Retinal pigment epithelial cell (primary cell): ENCODE measurements at regions not wholly inside any gene's neighbourhood (a gene's known extent, or its start where the extent isn't known, plus 50 kb on each side); places are given as distances from the start of the nearest gene placed in this dataset.

Experiments used
- DNase-seq: peaks from one replicate; pipeline ENCODE4 v3.0.0-alpha.2; 2010; ENCODE audit warnings: low read depth
- H3K4me3 ChIP-seq: 2 replicates; pipeline ENCODE4 v1.5.1; 2011; ENCODE audit warnings: mild to moderate bottlenecking, low read length, control low read depth, moderate library complexity
- TF ChIP-seq, protein P1 (sequence below): conservative IDR thresholded peaks from 2 replicates; pipeline ENCODE4 v1.5.1; 2011; ENCODE audit warnings: low read depth, low read length, control low read depth, inconsistent platforms

DNA sequence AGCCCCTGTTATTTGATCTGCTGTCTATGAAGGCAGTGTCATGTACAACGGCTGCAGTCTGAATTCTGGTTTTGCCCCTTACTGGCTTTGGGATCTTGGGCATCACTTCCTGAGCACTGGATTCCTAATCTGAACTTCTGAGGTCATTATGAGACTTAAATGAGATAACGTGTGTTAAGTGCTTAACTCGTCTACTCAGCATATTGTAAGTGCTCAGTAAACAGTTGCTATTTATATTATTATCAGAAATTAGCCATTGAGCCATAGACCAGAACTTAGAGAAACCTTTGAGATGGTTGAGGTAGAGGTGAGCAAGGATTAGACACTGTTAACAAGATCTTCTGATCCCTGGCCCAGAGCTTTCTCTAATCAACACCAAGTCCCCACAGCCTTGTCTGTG is 284.1 kb upstream of the ONECUT1 start:
- TF ChIP-seq, protein P1, sequence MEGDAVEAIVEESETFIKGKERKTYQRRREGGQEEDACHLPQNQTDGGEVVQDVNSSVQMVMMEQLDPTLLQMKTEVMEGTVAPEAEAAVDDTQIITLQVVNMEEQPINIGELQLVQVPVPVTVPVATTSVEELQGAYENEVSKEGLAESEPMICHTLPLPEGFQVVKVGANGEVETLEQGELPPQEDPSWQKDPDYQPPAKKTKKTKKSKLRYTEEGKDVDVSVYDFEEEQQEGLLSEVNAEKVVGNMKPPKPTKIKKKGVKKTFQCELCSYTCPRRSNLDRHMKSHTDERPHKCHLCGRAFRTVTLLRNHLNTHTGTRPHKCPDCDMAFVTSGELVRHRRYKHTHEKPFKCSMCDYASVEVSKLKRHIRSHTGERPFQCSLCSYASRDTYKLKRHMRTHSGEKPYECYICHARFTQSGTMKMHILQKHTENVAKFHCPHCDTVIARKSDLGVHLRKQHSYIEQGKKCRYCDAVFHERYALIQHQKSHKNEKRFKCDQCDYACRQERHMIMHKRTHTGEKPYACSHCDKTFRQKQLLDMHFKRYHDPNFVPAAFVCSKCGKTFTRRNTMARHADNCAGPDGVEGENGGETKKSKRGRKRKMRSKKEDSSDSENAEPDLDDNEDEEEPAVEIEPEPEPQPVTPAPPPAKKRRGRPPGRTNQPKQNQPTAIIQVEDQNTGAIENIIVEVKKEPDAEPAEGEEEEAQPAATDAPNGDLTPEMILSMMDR: no peak
- no peak for DNase-seq

DNA sequence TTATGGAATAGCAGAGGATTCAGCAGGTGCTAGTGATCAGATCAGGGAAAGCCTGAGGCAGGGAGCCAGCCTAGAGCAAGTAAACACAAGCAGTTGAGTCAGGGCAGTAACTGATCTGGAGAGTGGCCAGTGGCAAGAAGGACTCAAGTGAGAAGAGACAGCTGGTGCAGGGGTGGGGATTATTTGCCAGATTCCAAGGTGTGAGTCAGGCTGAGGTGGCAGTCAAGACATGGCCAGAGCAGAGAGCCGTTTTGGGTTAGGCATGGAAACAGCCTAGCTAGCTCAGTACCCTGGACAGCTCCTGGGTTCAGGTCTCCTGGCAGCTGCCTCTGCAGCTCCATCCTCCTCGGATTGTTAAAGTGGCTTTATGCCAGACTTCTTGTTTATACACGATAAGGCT is 281.9 kb upstream of the ONECUT1 start:
- TF ChIP-seq, protein P1: no peak
- peak; percentile 3 for DNase-seq
- no peak overlapping the region for H3K4me3 ChIP-seq

More for the DNA sequence above, 284.1 kb upstream of the ONECUT1 start:
- H3K4me3 ChIP-seq: no peak overlapping the region

DNA sequence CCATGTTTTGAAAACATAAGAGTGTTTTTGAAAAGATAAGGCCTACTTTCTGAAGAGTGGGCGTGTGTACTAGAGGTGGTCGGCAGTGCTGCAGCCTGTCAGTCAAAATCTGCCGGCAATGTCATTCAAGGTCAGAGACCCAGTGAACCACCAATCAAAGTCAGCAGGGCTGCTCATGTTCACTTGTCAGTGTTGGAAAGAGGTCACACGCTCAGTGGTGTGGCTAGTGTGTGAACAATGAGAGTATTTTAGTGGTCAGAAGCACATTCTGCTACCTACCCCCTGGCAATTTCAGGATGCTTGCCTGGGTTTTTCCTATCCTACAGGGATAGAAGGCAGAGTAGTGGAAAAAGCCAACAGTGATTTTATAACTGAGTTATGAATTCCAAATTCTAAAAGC is 278.5 kb upstream of the ONECUT1 start:
- DNase-seq: no peak
- TF ChIP-seq, protein P1: no peak
- no peak overlapping the region for H3K4me3 ChIP-seq

DNA sequence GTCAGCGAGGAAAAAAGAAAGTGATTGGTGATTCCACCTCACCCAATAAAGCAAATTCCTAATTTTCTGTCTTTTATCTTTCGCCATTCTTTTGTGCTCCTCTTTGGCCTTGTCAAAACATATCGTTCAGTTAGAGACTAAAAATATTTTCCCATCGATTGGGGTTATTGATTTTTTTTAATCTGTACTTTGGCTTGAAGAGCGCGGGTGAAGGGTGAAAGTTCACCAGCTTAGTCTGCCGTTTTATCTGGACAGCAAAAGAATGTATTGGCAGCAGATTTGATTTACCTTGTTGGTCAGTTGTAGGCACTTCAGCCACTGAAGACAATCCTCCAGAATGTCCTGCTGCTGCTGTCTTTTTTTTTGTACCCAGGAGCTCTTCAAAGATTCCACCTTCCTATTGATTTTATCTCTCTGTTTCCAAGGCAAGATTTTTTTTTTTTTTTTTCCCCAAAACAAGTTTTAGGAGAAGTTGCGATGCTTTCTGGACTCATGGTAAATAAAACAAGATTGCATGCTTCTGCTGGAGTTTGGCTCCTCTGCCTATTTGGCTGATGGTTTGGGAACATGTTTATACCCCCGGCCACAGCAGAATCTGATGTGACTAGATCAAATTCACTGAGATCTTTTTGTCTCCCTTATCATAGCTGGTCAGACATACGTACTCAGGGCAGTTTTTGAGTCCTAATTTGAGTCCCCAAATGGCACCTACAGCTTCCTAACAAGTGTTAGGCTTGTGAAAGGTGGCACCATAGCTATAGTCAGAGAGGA is 269.3 kb upstream of the ONECUT1 start:
- H3K4me3 ChIP-seq: no peak overlapping the region
- no peak for DNase-seq
- TF ChIP-seq, protein P1: no peak

DNA sequence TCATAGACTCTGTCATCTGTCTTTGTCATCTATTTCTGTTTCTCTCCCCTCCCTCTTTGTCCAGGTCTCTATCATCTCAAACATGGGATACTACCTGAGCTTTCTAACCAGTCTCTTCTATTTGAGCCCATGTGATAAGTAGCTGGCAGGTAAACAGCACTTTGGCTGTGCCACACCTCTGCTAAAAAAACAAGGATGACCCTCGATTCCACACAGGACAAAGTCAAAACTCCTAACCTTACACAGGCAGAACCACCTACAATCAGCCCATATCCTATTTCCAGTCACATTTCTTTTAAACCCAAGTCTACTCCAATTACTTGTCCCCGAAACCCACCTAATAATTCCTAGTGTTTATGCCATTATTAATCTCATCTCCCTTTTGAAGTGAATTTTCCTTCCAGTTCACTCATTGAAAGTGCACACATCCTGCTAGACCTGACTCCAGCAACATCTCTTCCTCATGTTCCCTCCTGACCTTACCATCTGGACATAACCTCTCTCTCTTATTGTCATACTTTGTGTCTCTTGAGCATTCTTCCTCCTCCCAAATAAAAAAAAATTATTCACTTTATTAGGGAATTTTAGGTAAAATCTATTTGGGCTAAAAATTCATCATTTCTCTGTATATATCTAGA is 256.1 kb upstream of the ONECUT1 start:
- DNase-seq: no peak
- TF ChIP-seq, protein P1: no peak
- H3K4me3 ChIP-seq: no peak overlapping the region

DNA sequence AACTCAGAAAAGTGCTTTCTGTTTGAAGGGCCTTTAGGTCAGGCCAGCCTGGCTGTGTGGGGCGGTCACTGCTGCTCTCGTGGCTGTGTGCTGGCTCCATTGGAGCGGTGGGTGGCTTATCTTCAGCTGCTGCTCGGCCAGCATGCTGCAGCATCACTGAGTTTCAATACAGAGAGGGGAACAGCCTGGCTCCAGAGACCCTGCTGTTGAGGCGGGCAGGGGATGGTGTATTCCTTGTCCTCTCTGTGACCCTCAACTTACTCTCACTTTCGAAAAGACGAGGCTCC is 248.5 kb upstream of the ONECUT1 start:
- H3K4me3 ChIP-seq: no peak overlapping the region
- DNase-seq: no peak
- TF ChIP-seq, protein P1: no peak
